ENCODE measurements at regions not wholly inside any gene's neighbourhood (a gene's known extent, or its start where the extent isn't known, plus 50 kb on each side); places are given as distances from the start of the nearest gene placed in this dataset.
"Not testable (repeated sequence)": the region's sequence is repeated elsewhere in the genome, so short reads cannot be mapped to it uniquely, and the experiment has no call there.

GRCh38 chr21:43477945-43478386, 51.0 kb upstream of the SIK1 start:
- H3K4me2 ChIP-seq (ENCODE audit: control insufficient read depth, insufficient read depth); FAIRE-seq; CTCF ChIA-PET; in situ Hi-C loops (cut with MboI); SMC1A ChIA-PET (ENCODE audit: uncharacterized antibody, unreplicated experiment); DNase-seq (ENCODE audit: low read depth, low spot score); H3K4me3 ChIP-seq; H3K9me3 ChIP-seq (replicated peaks; ENCODE audit: control insufficient read depth, insufficient read depth, low read length); intact Hi-C loops (cut with micrococcal nuclease; ENCODE audit: unreplicated experiment); BruUV-seq (replicated peaks); H3K9ac ChIP-seq (ENCODE audit: control insufficient read depth, insufficient read depth, low read length); H4K20me1 ChIP-seq (ENCODE audit: control insufficient read depth, insufficient read depth); H3K79me2 ChIP-seq (ENCODE audit: control insufficient read depth, insufficient read depth, low read length); H3K4me1 ChIP-seq (ENCODE audit: control insufficient read depth, insufficient read depth, low read length); POLR2A ChIA-PET; H2AFZ ChIP-seq (ENCODE audit: control insufficient read depth, low read depth, low read length); H3K27ac ChIP-seq (ENCODE audit: control insufficient read depth, insufficient read depth); RAD21 ChIA-PET (ENCODE audit: unreplicated experiment); H3K36me3 ChIP-seq (ENCODE audit: control insufficient read depth in 2 of 2, insufficient read depth in 2 of 2, low read length in 1 of 2); H3K27me3 ChIP-seq (replicated peaks in 1 of 2; ENCODE audit: control insufficient read depth in 2 of 2, insufficient read depth in 2 of 2, low read length in 1 of 2): not testable (repeated sequence)
- WGBS (ENCODE audit: insufficient coverage, insufficient replicate concordance, low lambda C conversion rate, missing lambda C conversion rate), result no CpG with 5 or more reads among the region's 16 CpGs
- ATAC-seq, result peak; percentile 35; the same call in 2 of the 3 replicates

Data from GM12878 (cell line).